ENCODE measurements at regions not wholly inside any gene's neighbourhood (a gene's known extent, or its start where the extent isn't known, plus 50 kb on each side); places are given as distances from the start of the nearest gene placed in this dataset.

DNA sequence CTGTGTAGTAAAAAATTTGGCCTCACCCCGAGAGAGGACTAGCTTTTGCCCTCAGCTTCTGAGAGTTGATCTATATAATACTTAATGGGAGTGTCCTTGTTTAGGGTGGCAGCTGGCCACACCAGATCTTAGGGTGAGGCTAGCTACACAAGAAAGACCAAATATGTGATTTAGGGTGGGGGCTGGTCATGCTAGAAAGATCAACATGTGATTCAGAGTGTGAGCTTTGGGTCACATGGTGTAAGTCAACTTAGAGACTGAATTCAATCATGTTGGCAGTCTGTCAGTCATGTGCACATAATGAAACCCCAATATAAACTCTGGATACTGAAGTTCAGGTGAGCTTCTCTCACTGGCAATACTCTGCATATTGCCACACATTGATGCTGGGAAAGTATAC, 120.7 kb upstream of the DAZL start:
- TF ChIP-seq, protein P1, sequence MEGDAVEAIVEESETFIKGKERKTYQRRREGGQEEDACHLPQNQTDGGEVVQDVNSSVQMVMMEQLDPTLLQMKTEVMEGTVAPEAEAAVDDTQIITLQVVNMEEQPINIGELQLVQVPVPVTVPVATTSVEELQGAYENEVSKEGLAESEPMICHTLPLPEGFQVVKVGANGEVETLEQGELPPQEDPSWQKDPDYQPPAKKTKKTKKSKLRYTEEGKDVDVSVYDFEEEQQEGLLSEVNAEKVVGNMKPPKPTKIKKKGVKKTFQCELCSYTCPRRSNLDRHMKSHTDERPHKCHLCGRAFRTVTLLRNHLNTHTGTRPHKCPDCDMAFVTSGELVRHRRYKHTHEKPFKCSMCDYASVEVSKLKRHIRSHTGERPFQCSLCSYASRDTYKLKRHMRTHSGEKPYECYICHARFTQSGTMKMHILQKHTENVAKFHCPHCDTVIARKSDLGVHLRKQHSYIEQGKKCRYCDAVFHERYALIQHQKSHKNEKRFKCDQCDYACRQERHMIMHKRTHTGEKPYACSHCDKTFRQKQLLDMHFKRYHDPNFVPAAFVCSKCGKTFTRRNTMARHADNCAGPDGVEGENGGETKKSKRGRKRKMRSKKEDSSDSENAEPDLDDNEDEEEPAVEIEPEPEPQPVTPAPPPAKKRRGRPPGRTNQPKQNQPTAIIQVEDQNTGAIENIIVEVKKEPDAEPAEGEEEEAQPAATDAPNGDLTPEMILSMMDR (conservative IDR thresholded peaks at IDR 0.05; ENCODE audit: low read depth, low read length) = no peak
- DNase-seq (ENCODE audit: low read depth) = no peak
- no peak overlapping the region for H3K4me3 ChIP-seq (ENCODE audit: low read length)

DNA sequence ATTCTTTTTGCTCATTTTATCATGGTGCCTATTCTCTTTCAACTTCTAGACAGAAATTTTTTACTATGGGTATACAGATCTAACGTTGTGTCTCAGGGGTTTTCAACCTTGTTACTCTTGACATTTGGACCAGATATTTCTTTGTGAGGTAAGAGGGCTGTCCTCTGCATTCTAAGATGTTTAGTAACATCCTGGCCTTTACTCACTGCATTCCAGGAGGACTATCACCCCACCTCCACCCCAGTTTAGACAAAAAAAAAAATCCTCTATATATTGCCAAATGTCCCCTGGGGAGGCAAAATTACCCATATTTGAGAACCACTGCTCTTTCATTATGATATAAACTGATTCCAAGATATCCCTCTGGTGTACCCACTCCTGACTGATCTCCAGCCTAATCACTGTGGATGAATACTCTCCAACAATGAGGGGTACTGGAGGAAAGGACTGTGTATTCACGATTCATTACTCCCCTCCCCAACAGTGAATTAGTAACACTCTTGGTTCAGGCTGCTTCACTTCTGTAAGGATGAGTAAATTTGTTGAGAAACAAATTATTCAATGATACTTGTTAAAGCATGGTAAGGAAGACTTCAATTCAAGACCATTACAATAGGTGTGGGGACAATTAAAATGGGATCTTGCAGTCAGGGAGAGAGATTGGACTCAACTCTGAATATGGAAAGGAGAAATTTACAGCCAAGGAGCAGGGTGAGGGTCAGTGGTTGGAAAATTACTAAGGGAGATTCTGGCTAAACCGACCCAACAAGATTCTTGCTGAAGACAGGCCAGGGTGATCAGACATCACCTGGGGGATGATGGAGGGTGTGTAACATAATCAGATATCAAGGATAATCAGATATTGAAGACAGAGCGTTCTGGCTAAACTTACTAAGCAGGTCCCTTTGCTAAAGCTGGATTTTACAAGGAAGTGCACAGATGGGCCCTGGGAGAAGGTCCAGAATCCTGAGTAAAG, 123.8 kb upstream of the DAZL start:
- H3K4me3 ChIP-seq (ENCODE audit: low read length) = no peak overlapping the region
- TF ChIP-seq, protein P1 (conservative IDR thresholded peaks at IDR 0.05; ENCODE audit: low read depth, low read length) = no peak
- DNase-seq (ENCODE audit: low read depth) = no peak

DNA sequence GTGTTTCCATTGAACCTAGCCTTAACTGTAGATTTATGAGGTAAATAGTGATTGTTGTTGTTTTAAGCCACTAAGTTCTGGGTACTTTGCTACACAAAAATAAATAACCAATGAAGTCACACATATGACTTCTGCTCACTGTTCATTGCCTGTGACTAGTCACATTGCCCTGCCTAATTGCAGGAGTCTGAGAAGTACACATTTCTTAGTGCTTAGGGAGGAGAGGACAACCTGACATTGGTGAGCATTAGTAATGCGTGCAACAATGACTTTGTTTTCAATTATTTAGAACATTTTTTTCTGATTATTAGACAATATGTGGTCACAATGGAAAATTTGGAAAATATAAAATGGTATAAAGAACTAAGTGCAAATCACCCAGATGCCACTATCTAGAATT, 133.2 kb upstream of the DAZL start:
- H3K4me3 ChIP-seq (ENCODE audit: low read length) = no peak overlapping the region
- no peak for DNase-seq (ENCODE audit: low read depth)
- TF ChIP-seq, protein P1 (conservative IDR thresholded peaks at IDR 0.05; ENCODE audit: low read depth, low read length) = no peak

DNA sequence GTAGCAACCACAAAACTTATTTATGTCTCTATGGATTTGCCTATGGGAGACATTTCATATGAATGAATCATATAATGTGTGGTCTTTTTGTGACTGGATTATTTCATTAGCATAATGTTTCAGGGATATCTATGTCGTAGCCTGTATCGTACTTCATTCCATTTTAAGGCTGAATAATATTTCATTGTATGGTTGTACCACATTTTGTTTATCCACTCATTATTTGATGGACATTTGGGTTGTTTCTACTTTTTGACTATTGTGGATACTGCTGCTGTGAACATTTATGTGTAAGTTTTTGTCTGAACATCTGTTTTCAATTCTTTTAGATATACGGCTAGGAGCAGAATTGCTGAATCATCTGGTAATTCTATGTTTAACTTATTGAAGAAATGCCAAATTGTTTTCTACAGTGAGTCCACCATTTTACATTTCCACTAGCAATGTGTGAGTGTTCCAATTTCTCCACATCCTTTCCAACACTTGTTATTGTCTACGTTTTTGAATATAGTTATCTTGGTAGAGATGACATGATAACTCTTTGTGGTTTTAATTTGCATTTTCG, 134.4 kb upstream of the DAZL start:
- TF ChIP-seq, protein P1 (conservative IDR thresholded peaks at IDR 0.05; ENCODE audit: low read depth, low read length) = no peak
- DNase-seq (ENCODE audit: low read depth) = no peak
- no peak overlapping the region for H3K4me3 ChIP-seq (ENCODE audit: low read length)

DNA sequence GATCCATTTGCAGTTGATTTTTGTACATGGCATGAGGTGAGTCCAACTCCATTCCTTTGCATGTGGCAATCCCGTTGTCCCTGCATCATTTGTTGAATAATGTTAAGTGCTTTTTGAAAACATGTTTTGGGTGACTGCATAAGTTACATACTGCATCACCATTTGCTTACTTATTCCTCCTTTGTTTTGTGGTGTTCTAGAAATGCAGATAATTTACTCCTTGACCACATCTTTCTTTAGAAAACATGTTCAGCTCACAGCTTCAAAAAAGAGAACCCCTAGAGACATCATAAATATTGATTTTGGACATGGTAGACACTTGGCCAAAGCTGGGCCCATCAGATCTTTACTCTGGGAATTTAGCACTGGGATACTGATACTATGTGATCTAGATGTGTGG, 135.3 kb upstream of the DAZL start:
- no peak for DNase-seq (ENCODE audit: low read depth)
- TF ChIP-seq, protein P1 (conservative IDR thresholded peaks at IDR 0.05; ENCODE audit: low read depth, low read length) = no peak
- H3K4me3 ChIP-seq (ENCODE audit: low read length) = no peak overlapping the region

DNA sequence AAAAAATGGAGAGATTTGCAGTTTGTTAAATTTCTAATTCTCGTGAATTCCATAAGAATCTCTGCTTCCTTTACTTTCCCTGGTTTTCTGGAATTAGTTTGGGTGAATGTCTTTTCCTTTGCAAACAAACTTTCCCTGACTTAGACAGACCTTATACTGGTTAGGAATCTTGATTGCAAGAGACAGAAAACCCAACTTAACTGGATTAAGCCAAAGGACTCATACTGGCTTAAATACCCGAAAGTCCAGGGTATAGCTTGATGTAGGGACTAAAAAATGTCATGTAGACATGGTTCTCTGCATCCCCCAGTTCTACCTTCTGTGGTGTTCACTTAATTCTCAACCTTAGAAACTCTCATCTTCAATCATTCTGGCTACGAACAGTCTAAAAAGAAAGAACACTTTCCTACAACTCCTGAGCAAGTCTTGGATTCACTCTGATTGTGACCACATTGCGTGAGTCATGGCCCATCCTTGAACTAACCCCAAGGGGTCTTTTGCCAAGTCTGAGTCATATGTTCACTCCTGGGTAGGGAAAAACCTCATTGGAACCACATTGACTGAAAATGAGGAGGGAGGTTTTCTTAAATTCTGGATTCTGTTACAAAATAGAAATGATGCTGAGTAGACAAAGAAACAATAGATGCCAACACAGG, 136.0 kb upstream of the DAZL start:
- H3K4me3 ChIP-seq (ENCODE audit: low read length) = no peak overlapping the region
- TF ChIP-seq, protein P1 (conservative IDR thresholded peaks at IDR 0.05; ENCODE audit: low read depth, low read length) = no peak
- DNase-seq (ENCODE audit: low read depth) = no peak

Data from retinal pigment epithelial cell (primary cell).